Natural killer cell treated with Interleukin-12 subunit alpha and Interleukin-12 subunit beta and Interleukin-15 and Interleukin-18, amount 100 ng/mL, for 72 hours (primary cell): ENCODE measurements at regions not wholly inside any gene's neighbourhood (a gene's known extent, or its start where the extent isn't known, plus 50 kb on each side); places are given as distances from the start of the nearest gene placed in this dataset.
A peak's percentile ranks its signal among the peaks of the same experiment; 100 is the strongest.
"Not testable (repeated sequence)": the region's sequence is repeated elsewhere in the genome, so short reads cannot be mapped to it uniquely, and the experiment has no call there.

Experiments used
- ATAC-seq, 2 donors: fragments of 150-1000 bp; cut with Tn5 transposase in 1 of 2; sonication (Bioruptor Pico), chemical (Tn5 transposase) in 1 of 2; 2 replicates each; pipeline ENCODE4 v1.10.0; 2021
- DNase-seq: peaks from one replicate; pipeline ENCODE4 v3.0.0; 2022; ENCODE audit warnings: low spot score
- H3K27ac Mint-ChIP-seq, 2 donors: 1 replicate in 1 of 2; 2 replicates in 1 of 2; pipeline ENCODE4 v1.8.0; 2022; ENCODE audit warnings: mixed read lengths in 2 of 2, mild to moderate bottlenecking in 1 of 2, moderate library complexity in 1 of 2
- H3K27me3 Mint-ChIP-seq, 2 donors: 1 replicate in 1 of 2; 2 replicates in 1 of 2; pipeline ENCODE4 v1.8.0; 2022; ENCODE audit warnings: mixed read lengths in 2 of 2
- H3K36me3 Mint-ChIP-seq: one replicate; pipeline ENCODE4 v1.8.0; 2022; ENCODE audit warnings: mixed read lengths
- H3K4me1 Mint-ChIP-seq, 2 donors: 1 replicate in 1 of 2; 2 replicates in 1 of 2; pipeline ENCODE4 v1.8.0; 2022; ENCODE audit warnings: low read depth in 2 of 2, mixed read lengths in 2 of 2, mild to moderate bottlenecking in 1 of 2
- H3K4me3 Mint-ChIP-seq: one replicate; pipeline ENCODE4 v1.8.0; 2022; ENCODE audit warnings: mixed read lengths
- H3K9me3 Mint-ChIP-seq: 2 replicates; pipeline ENCODE4 v1.8.0; 2022; ENCODE audit warnings: mixed read lengths

DNA sequence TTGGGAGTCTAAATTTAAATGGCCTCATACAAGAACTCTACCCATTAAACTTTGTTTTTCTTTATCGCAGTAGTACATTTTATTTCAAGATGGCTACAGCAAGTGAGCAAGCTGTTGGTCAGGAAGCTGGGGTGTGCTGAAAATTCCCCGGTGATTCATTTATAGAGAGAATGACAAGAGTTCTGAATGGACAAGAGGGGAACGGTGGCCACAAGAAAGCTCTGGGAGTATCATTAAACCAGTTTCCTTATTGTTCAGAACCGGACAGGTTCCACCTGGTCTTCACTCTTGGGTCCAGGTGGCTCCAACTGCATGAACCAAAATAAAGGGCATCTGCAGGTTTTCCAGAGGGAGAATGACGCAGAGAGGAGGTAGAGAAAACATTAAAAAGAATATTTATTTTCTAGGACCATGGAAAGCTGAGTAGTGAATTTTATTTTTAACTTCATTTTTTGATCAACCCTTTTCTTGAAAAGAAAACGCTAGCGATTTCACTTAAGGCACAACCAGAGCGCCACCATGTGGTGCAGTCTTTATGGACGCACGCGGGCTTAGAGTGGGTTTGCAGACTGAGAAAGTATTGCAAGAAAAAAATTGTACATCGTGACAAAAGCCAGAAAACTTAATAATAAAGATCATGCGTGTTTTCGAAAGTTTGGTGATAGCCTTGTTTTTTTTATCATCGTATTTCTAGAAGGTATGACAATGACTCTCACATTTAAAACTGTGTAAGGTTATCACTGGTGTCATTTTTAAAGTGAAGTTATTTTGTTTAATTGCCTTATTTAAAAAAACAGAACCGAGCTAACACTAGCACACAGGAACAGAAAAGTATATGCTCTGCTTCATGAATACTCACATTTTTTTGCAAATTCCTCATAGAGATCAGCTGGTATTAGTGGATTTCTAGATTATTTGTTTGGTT lies 97.9 kb upstream of the NOL4 start:
- H3K9me3 Mint-ChIP-seq, result no peaks in the 10 kb centered on the region
- no peak for DNase-seq
- no peak overlapping the region for H3K4me3 Mint-ChIP-seq
- no peak overlapping the region for H3K27ac Mint-ChIP-seq
- no peaks in the 10 kb centered on the region for H3K4me1 Mint-ChIP-seq
- ATAC-seq, result no peak
- no peaks in the 10 kb centered on the region for H3K27me3 Mint-ChIP-seq
- no peaks in the 10 kb centered on the region for H3K36me3 Mint-ChIP-seq

DNA sequence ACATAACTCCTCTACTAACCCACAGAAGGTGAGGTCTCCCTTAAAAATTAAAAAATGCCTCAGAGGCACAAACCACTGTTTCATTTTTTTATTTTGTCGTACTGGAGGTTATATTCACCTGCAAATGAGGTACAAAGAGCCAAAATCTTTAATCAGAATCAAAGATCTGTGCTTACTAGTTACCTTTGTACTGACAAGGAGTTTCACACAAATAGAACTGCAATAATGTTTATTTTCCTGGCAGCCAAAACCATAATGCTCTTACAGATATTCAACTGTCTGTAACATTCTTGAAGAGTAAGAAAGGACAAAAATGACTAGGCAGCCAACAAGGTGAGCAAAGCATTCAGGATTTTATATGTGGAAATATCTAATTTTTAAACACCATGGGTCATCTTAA lies 105.1 kb upstream of the NOL4 start:
- Mint-ChIP-seq H3K9me3 (peaks cover 4% of the 10 kb centered on the region), H3K36me3 (peaks cover 4% of the 10 kb centered on the region), H3K27me3 (no peaks in the 10 kb centered on the region), H3K4me3 (no peak overlapping the region), H3K4me1 (no peaks in the 10 kb centered on the region), H3K27ac (no peak overlapping the region)
- DNase-seq (no peak), ATAC-seq (no peak)

DNA sequence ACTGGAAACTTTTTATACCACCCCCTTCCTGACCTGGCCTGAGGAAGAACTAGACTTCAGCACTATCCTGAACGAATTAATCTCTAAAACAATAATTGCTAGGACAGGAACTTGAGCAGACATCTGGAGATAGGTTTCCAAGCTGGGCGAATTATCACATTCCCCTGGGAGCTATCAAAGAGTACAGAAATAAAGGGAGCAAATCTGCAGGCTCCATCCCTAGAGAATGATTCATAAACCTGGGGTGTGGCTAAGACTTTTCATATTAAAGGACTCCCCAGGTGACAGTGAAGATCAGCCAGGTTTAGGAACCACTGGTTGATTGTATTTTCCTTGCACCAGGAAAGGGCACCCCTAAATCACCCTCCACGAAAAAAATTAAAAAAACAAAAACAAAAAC lies 105.6 kb upstream of the NOL4 start:
- peaks cover 4% of the 10 kb centered on the region for H3K36me3 Mint-ChIP-seq
- no peak for ATAC-seq
- H3K4me1 Mint-ChIP-seq, result no peaks in the 10 kb centered on the region

DNA sequence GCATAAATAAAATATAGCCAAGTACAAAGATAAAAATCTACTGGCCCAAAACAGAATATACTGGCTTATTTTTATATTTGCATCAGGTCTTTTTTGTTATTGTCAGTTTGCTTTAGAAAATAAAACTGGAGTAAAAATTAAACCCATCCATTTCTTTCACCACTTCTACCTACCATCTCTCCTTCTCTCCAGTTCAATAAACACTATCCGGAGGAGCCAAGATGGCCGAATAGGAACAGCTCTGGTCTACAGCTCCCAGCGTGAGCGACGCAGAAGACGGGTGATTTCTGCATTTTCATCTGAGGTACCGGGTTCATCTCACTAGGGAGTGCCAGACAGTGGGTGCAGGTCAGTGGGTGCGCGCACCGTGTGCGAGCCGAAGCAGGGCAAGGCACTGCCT lies 106.2 kb upstream of the NOL4 start:
- not testable (repeated sequence) for H3K4me3 Mint-ChIP-seq, DNase-seq, H3K36me3 Mint-ChIP-seq, H3K27me3 Mint-ChIP-seq, ATAC-seq, H3K27ac Mint-ChIP-seq, H3K9me3 Mint-ChIP-seq, H3K4me1 Mint-ChIP-seq

More for the DNA sequence above, 105.6 kb upstream of the NOL4 start:
- Mint-ChIP-seq H3K4me3 (no peak overlapping the region), H3K9me3 (peaks cover 4% of the 10 kb centered on the region), H3K27ac (no peak overlapping the region), H3K27me3 (no peaks in the 10 kb centered on the region)
- DNase-seq, result no peak

DNA sequence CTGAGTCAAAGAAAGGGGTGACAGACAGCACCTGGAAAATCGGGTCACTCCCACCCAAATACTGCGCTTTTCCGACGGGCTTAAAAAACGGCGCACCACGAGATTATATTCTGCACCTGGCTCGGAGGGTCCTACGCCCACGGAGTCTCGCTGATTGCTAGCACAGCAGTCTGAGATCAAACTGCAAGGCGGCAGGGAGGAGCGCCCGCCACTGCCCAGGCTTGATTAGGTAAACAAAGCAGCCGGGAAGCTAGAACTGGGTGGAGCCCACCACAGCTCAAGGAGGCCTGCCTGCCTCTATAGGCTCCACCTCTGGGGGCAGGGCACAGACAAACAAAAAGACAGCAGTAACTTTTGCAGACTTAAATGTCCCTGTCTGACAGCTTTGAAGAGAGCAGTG lies 106.6 kb upstream of the NOL4 start:
- H3K4me1 Mint-ChIP-seq, H3K4me3 Mint-ChIP-seq, H3K27me3 Mint-ChIP-seq, H3K36me3 Mint-ChIP-seq, H3K9me3 Mint-ChIP-seq, DNase-seq, H3K27ac Mint-ChIP-seq, ATAC-seq: not testable (repeated sequence)

DNA sequence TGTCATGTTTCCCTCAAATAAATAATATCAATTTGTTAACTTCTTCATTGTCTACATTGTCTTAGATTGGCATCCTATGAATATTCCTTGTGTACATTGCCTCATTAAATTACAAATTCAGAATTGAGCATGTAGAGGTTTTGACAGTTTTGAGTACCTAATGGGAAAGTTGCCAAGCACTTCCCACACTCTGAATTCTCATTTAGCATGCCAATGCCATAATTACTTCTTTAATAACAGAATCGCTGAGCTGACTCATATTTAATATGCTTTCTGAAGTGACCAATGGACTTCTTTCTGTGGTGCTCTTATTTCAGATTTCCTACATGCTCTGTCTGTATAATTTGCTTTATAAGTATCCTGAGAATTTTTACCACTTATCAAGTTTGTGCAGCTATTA lies 114.4 kb upstream of the NOL4 start:
- H3K27ac Mint-ChIP-seq, result no peak overlapping the region
- no peaks in the 10 kb centered on the region for H3K4me1 Mint-ChIP-seq
- no peaks in the 10 kb centered on the region for H3K27me3 Mint-ChIP-seq
- H3K9me3 Mint-ChIP-seq, result peaks cover 7% of the 10 kb centered on the region
- H3K4me3 Mint-ChIP-seq, result no peak overlapping the region
- DNase-seq, result no peak
- ATAC-seq, result no peak
- no peaks in the 10 kb centered on the region for H3K36me3 Mint-ChIP-seq

DNA sequence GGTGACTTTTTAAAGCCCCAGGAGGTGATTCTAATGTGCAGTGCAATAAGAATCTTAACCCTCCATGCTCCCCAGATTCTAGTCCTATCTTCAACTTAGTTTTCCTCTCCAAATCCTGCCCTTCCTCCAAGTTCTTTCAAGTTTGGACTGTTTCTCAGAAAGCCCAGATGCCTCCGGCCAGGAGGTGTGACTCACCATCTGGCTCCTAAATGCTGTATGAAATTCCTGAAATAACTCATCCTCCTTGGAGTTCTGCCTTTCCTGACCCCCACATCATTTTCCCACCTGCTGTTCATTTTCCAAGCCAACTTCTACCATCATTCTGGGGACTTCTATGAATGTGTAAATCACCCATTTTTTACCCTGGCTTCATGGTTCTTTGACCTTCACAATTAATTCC lies 118.2 kb upstream of the NOL4 start:
- DNase-seq (no peak), ATAC-seq (no peak)
- Mint-ChIP-seq H3K4me3 (no peak overlapping the region), H3K27ac (no peak overlapping the region), H3K36me3 (no peaks in the 10 kb centered on the region), H3K9me3 (peaks cover 7% of the 10 kb centered on the region), H3K27me3 (no peaks in the 10 kb centered on the region), H3K4me1 (no peaks in the 10 kb centered on the region)

DNA sequence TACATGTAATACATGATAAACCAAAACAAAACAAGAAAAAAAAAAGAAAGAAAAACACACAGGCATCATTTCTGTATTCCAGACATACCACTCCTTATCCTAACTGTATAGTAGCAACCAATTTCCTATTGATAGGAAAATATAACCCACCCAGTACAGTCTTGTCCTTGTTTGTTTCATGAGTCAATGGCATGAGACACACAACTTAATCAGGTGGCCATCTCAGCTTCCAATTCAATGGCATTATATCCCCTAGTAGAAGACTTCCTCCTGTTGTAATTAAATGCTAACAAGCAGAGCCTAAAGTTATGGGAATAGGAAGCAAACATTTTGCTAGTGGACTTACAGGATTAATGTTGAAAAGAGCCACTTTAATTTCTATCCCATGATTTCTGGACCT lies 121.0 kb upstream of the NOL4 start:
- H3K27me3 Mint-ChIP-seq, result no peaks in the 10 kb centered on the region
- no peaks in the 10 kb centered on the region for H3K4me1 Mint-ChIP-seq
- peaks cover 9% of the 10 kb centered on the region for H3K9me3 Mint-ChIP-seq
- DNase-seq (no peak), ATAC-seq (no peak)
- H3K4me3 Mint-ChIP-seq, result no peak overlapping the region
- H3K36me3 Mint-ChIP-seq, result no peaks in the 10 kb centered on the region
- no peak overlapping the region for H3K27ac Mint-ChIP-seq

DNA sequence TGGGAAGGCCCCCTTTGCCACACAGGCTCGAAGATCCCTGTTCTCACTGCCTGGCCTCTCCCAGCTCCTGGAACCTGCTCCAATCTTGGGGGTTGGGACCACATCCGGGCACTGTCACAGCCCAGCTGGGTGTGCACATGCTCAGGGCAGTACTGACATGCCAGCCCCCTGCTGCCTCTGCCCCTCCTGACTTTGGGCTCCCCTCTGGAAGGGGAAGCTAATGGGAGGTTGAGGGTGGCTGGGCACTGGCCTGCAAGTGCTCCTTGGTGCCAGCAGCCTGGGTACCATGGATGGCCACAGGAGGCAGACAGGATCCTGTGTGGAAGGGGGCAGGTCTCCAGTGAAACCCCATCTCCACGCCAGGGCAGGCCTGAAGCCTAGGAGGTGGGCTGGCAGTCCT lies 126.1 kb upstream of the NOL4 start:
- no peaks in the 10 kb centered on the region for H3K4me1 Mint-ChIP-seq
- H3K36me3 Mint-ChIP-seq, result no peaks in the 10 kb centered on the region
- peaks cover 10% of the 10 kb centered on the region for H3K9me3 Mint-ChIP-seq
- no peak overlapping the region for H3K27ac Mint-ChIP-seq
- DNase-seq, result no peak
- ATAC-seq, result peak in 1 of 2 donors; percentile 40
- H3K27me3 Mint-ChIP-seq, result no peaks in the 10 kb centered on the region
- H3K4me3 Mint-ChIP-seq, result no peak overlapping the region

DNA sequence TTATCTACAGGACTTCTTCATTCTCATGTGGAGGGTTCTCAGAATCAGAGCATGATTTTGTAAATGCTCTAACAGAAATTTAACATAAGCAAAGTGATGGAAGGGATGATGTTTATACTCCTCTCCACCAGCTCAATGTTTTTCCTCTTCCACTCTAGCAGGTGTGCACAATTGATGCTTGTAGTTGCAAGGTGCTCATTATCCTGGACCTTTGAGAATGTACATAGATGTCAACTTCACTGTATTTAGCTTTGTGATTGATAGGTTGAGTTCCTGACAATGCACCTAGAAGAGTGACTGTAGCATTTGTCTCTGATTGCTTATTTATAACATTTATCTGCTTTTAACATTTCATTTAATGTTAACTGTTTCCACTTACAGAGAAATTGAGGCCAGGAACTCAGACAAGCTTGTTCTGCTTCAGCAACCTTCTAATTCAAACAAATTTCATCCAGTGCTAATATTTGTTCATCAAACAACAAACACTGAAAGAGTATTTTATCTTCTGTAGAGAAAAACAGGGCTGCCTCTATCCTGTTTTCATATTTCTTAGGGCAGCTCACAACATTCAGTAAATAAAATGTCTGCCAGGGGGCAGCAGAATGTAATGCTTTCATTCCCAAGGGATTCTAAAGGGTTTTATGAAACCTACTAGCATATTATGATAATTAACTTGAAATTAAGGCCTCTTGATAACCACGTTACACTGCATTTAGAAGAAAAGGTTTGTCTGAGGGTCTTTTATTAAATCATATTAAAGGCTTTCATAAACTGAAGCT lies 127.9 kb upstream of the NOL4 start:
- H3K36me3 Mint-ChIP-seq, result no peaks in the 10 kb centered on the region
- no peak overlapping the region for H3K27ac Mint-ChIP-seq
- H3K27me3 Mint-ChIP-seq, result no peaks in the 10 kb centered on the region
- no peaks in the 10 kb centered on the region for H3K4me1 Mint-ChIP-seq
- DNase-seq (no peak), ATAC-seq (no peak)
- H3K9me3 Mint-ChIP-seq, result peaks cover 13% of the 10 kb centered on the region
- no peak overlapping the region for H3K4me3 Mint-ChIP-seq

DNA sequence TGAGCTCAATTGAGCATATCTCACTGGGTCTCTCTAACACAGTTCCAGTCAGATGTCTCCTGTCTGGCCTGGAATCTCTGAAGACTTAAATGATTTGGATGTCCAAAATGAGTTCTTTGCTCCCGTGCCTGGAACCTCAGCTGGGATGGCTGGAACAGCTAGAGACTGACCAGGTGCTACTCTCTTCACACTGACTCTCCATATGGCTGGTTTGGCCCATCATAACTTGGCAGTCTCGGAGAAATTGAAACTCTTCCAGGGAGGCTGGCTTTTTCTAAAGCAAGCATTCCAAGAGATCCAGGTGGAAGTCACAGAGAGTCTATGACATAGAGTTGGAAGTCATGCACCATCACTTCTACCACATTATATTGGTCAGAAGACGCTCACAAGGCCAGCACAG lies 129.6 kb upstream of the NOL4 start:
- DNase-seq, result no peak
- H3K27me3 Mint-ChIP-seq, result no peaks in the 10 kb centered on the region
- no peaks in the 10 kb centered on the region for H3K36me3 Mint-ChIP-seq
- H3K9me3 Mint-ChIP-seq, result peaks cover 16% of the 10 kb centered on the region
- H3K4me3 Mint-ChIP-seq, result no peak overlapping the region
- no peak overlapping the region for H3K27ac Mint-ChIP-seq
- no peak for ATAC-seq
- H3K4me1 Mint-ChIP-seq, result no peaks in the 10 kb centered on the region

DNA sequence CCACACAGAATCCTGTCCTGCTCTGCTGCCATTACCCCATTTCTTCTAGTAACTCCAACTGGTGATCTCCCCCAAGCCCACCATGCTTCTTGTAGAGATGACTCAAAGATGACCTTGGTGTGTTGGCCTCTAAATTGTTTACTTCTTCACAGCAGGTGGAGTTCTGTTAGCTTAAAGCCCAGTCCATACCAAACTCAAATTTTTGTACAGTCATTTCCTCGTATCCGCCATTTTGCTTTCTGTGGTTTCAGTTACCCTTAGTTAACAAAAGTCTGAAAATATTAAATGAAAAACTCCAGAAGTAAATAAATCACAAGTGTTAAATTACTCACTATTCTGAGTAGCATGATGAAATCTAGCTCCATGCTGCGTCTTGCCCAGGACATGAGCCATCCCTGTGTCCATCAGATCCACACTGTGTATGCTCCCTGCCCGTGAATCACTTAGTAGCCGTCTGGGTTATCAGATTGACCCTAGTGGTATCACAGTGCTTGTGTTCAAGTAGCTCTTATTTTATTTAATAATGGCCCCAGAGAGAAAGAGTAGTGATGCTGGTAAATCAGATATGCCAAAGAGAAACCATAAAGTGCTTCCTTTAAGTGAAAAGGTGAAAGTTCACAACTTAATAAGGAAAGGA lies 133.3 kb upstream of the NOL4 start:
- ATAC-seq (no peak), DNase-seq (no peak)
- Mint-ChIP-seq H3K9me3 (peaks cover 12% of the 10 kb centered on the region), H3K27me3 (no peaks in the 10 kb centered on the region), H3K4me1 (no peaks in the 10 kb centered on the region), H3K4me3 (no peak overlapping the region), H3K36me3 (no peaks in the 10 kb centered on the region), H3K27ac (no peak overlapping the region)

DNA sequence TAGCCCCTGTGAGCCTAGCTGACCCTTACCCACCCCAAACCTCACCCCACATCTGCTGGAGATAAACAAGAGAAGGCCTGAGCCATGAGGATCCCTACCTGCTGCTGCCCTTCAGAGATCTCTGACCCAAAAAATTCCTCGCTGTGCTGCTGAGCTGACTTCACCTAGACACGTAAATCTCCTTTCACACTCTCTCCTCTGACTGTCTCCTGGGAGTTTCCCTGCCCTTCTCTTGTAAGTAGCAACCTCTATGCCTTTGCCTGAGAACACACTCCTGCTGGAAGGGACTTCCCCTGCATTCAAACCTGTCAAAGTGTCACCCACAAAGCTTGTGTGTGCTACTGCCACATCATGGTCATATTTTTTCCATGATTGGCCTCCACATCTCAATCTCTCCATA lies 134.2 kb upstream of the NOL4 start:
- peaks cover 12% of the 10 kb centered on the region for H3K9me3 Mint-ChIP-seq
- H3K36me3 Mint-ChIP-seq, result no peaks in the 10 kb centered on the region
- DNase-seq (no peak), ATAC-seq (no peak)
- no peak overlapping the region for H3K4me3 Mint-ChIP-seq
- H3K27me3 Mint-ChIP-seq, result no peaks in the 10 kb centered on the region
- no peaks in the 10 kb centered on the region for H3K4me1 Mint-ChIP-seq
- no peak overlapping the region for H3K27ac Mint-ChIP-seq

DNA sequence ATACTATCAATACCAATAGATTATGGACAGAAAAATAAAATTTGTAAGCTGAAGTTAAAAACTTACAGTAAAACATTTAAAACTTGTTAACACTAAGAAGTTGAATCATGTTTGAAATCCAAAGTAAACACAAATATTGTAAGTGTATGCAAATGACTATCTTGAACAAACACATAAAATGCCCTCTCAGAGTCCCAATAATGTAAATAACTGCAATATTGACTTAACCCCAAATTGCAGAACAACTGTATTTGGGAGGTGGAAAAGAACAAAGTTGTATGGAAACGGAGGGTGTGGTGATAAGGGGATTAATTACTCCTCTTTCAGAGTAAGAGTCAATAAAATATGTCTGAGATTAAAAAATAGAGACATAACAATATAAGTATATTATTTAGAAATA lies 140.0 kb upstream of the NOL4 start:
- DNase-seq (no peak), ATAC-seq (no peak)
- Mint-ChIP-seq H3K27ac (no peak overlapping the region), H3K27me3 (no peaks in the 10 kb centered on the region), H3K36me3 (no peaks in the 10 kb centered on the region), H3K4me3 (no peak overlapping the region), H3K9me3 (peaks cover 9% of the 10 kb centered on the region), H3K4me1 (no peaks in the 10 kb centered on the region)
